HG02970 (cell line): ENCODE measurements at regions not wholly inside any gene's neighbourhood (a gene's known extent, or its start where the extent isn't known, plus 50 kb on each side); places are given as distances from the start of the nearest gene placed in this dataset.

Experiments
- ATAC-seq: cut with Tn5 transposase; IDR thresholded peaks from one replicate; pipeline ENCODE4 v1.9.1; 2021; ENCODE audit warnings: mild to moderate bottlenecking, moderate library complexity, moderate number of reproducible peaks; ENCODE audit not compliant: unreplicated experiment, low FRiP score

GRCh38 chr7:25543798-25544197 is 315.5 kb upstream of the NPVF start:
- no peak for ATAC-seq

DNA sequence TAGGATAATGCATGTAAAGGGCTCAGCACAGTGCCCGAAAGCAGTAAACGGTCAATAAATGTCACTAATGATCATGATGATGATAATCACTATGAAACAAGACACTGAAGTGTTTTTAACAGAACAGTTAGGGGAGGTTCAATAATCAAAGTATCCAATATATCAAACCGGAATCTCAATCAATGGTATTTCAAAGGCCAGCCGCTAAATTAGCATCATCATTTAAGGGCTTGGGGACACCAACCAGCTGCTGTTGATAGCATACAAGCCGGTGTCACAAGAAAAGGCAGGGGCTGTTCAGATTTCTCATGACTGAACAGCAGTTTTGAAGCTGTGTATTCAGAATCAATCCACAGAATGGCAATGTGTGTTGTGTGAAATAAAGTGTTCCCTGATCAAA is 316.0 kb upstream of the NPVF start:
- ATAC-seq = no peak

DNA sequence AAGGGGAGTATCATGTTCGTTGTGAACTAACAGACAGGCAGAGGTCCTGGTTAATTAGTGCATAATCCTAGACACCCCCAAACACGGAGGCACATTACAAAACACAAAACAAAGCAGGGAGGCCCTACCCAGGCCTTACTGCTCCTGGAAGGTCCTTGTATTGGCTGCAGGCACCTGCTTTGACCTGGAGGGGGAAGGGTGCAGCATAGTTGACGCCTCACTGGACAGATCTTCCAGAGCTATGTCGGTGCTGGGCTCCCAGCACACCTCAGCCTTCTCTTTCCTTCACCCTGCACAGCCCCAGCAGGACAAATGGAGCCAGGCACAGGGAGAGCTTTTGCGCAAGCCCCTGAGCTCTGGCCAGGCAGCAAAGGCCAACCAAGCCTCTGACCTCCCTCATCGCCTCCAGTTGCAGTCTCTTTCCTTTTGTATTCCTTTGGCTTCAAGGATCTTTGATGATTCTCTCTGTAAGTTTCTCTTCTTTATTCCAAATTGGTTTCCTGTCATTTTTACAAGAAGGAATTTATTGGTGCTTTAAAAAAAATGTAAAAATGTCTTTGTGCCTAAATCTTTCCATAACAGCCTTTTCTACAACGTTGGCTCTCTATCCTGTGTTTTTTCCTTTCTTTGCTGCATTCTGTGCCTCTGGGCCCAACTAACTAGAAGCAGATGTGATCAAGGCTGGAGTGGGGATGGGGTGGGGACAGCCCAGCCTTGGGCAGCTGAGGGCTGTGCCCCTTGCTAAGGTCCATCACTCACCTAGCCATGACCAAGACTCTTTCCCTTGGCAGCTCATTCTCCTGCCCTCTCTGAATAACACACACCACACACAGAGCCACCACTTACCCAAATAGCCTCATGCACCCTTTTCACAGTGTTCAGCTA is 317.1 kb upstream of the NPVF start:
- no peak for ATAC-seq

DNA sequence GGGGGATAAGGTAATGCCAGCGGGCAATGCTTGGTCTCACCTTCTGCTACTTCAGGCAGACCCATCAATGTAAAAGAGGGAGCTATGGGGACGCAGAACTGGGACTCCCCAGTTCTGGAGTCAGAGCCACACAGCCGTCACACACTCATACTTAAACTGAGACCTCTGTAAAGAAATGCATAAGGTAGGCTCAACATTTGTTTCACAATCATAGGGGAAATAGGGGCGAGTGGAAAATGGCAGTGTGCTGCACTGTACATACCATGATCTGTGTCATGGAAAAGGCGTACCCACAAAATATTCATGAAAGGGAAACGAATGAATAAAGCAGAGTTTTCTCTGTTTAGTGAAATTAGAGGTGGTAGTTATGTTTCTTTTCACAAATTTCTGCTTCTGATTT is 318.0 kb upstream of the NPVF start:
- no peak for ATAC-seq

DNA sequence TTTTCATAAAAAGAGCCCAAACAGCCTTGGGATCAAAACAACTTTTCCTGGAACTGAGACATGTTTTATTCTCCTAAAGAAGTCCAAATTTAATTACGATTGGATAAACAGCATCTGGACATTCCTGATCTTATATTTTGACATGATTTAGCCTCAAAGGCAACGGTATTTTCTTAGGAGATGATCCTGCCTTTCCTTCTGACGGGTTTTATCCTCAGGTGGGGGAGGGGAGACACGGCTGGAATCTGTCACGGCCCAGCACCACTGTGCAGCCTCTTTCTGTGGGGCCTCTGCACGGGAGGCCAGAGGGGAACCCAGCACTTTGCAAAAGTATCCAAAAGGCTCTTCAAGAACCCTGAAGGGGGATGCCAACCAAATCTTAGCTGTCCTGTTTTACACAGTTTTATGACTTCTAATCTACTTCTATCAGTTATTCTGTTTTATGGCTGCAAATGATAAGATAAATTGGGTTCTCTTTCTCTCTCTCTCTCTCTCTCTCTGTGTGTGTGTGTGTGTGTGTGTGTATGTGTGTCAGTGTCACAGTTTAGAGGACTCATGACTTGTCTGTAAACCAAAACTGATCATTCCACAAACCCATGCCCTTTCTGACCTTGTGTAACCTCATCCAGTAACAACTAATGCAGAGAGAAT is 321.1 kb upstream of the NPVF start:
- ATAC-seq = no peak

DNA sequence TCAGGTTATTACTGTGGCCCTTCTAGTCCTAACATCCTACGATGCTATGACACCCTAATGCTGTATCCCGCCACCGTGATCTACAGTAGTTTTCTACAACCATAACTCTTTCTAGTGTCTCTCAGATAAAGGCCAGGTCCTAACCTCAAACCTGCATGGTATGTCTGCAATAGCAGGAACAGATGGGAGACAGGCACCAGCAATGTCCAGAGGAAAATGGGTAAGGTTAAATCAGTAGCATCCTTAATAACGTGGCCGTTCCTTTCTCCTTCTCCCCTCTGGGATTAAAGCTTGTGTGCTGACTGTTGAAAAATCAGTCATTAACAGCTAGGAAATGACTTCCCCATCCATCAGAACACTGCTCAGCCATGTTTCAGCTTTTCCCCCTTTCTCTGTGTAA is 321.9 kb upstream of the NPVF start:
- ATAC-seq = no peak

DNA sequence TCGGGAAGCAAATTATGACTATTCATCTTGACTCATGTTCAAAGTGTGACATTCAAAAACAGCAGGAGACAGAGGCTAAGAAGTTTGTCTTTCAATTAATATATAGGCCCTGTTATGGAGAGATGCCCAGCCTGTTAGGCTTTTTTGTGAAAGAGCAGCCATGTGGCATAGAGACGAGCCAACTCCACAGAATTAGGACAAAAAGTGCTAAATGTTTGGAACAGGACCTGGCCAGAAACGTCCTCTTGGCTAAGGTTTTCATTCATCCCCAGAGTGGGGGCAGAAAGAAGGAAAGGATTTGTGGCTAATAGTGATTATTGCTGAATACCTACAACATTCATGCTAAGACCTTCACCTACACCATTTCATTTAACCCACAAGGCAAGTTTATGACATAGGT is 324.7 kb upstream of the NPVF start:
- ATAC-seq = no peak

GRCh38 chr7:25553580-25554291 is 325.4 kb upstream of the NPVF start:
- no peak for ATAC-seq

- ATAC-seq = no peak
Observed at GRCh38 chr7:25557379-25557917, 329.2 kb upstream of the NPVF start.

- no peak for ATAC-seq
Observed at GRCh38 chr7:25557930-25558329, 329.6 kb upstream of the NPVF start.

GRCh38 chr7:25558605-25559004 is 330.3 kb upstream of the NPVF start:
- no peak for ATAC-seq

DNA sequence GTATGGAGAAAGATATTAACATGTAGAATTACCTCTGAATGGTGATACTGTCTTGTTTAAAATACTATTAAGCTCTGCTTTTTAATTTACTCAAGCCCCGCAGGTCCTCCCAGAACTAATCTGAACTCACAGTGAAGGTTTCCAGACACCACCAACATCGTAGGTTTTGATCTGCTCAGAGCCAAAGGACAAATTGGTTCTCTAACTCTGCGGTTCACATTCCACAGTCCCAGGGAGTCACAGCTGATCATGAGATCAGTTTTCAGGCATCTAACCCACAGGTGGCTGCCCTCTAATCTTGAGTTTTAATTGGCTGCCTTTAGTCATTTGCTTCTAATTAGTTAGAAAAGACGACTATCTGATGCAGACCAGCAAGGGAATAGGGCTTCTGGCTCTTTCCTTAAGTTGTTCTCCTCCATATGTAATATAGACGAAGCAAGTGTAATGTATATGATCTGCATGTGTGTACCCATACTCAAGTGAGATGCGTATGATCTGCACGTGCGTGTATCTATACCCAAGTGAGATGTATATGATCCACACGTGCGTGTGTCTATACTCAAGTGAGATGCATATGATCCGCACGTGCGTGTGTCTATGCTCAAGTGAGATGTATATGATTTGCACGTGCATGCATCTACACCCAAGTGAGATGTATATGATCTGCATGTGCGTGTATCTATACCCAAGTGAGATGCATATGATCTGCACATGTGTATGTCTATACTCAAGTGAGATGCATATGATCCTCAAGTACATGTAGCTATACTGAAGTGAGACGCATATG is 331.5 kb upstream of the NPVF start:
- no peak for ATAC-seq

DNA sequence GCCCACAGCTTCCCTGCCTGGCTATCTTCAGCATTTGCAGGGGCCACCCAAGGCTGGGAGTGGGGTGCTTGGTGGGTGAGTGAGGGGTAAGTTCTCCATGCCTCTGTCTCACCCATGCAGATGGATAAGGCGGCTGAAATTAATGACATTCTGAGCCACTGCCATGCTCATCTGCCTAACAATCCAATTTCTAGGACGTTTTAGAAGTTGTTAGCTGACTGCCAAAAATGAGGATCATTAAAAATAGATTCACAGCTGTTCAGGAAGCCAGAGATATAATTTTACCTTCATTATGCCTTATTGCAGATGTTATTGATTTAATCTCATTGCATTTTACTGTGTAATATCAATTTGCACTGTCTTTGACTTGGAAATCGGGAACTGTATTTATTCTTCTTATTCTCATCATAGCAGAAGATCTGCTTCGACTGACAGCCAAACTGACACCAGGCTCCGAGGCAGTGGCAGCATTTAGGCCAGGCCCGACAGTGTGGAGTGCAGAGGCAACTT is 334.4 kb upstream of the NPVF start:
- ATAC-seq = no peak

- ATAC-seq = no peak
Observed at GRCh38 chr7:25565002-25565401, 336.7 kb upstream of the NPVF start.

GRCh38 chr7:25565949-25566348 is 337.7 kb upstream of the NPVF start:
- no peak for ATAC-seq

GRCh38 chr7:25567430-25567829 is 339.1 kb upstream of the NPVF start:
- ATAC-seq = no peak

- no peak for ATAC-seq
Observed at GRCh38 chr7:25569765-25570164, 341.5 kb upstream of the NPVF start.

GRCh38 chr7:25572423-25572822 is 344.1 kb upstream of the NPVF start:
- ATAC-seq = no peak

GRCh38 chr7:25574828-25575227 is 346.5 kb upstream of the NPVF start:
- no peak for ATAC-seq

GRCh38 chr7:25575634-25576033 is 347.3 kb upstream of the NPVF start:
- no peak for ATAC-seq
